Activated CD8-positive, alpha-beta memory T cell treated with anti-CD3 and anti-CD28 coated beads for 24 hours (primary cell): ENCODE measurements at regions not wholly inside any gene's neighbourhood (a gene's known extent, or its start where the extent isn't known, plus 50 kb on each side); places are given as distances from the start of the nearest gene placed in this dataset.

ENCODE experiments used
- DNase-seq: peaks from one replicate; pipeline ENCODE4 v3.0.0-alpha.2; 2020

DNA sequence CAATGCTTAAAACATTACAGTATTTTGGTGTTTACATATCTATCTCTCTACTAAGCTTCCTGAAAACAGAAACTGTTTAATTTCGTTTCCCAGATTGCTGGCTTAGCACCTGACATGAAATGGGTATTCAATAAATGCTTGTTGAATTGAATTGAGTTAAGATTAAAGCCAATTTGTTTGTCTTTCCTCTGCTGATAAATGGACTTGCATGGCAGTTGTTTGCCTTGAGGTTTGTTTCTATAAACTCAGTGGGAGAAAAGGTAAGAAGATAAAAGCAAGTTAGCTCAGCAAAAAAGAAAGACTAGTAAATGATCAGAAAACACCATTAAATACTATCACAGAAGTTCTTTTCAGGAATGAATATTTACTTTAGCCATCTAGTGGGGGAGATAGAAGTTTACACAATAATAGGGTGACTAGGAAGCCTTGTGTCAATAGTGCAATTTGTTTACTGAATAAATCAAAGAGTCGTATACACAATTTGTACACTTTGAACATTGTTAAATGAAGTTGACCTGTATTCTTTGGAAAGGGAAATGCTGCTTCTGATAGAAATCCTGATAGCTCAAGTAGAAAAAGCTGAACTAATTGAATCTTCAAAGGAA, 754.5 kb upstream of the FAM98A start:
- DNase-seq = no peak

DNA sequence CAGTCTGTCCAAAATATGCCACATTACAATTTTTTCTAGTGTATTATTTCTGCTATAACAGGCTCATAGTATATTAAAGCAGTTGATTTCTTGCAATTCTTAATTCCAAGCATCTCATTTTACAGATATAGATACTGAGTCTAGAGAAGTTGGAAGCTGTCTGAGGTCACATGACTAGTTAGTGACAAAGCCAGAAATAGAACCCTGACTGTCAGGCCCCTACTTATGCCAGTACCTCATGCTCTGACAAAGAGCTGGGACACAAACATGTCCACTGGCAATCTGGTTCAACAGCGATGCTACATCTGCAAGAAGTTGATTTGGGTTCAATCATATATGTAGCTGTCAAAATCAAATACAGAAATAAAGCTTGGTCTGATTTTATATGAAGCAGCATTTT, 750.4 kb upstream of the FAM98A start:
- no peak for DNase-seq

DNA sequence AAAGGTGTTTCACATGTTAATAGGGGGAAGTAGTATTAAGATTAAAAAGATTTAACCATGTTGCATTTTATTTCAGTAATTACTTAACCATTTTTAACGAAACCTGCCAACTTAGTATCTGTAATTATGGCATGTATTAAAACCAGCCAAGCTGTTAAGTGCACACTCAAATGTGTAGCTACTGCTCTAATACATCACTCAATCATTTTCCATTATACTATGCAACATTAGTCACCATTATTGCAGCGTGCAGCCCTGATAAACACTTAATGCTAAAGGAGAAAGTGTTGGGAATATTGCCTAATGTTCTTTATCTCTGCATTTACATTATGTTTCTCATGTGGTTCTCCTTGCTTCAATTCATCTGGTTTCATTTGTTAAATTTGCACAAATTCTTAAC, 745.9 kb upstream of the FAM98A start:
- DNase-seq = no peak

DNA sequence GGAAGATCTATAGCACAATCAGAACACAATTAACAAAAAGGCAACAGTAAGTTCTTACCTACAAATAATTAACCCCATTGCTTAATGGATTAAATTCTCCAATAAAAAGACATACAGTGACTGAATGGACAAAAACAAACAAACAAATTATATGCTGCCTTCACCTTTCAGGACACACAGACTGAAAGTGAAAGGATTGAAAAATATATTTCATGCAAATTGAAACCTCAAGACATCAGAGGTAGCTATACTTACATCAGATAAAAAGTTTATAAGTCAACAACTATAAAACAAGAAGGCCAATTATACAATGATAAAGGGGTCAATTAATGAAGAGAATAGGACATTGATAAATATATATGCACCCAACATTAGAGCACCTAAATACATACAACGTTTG, 741.2 kb upstream of the FAM98A start:
- no peak for DNase-seq

DNA sequence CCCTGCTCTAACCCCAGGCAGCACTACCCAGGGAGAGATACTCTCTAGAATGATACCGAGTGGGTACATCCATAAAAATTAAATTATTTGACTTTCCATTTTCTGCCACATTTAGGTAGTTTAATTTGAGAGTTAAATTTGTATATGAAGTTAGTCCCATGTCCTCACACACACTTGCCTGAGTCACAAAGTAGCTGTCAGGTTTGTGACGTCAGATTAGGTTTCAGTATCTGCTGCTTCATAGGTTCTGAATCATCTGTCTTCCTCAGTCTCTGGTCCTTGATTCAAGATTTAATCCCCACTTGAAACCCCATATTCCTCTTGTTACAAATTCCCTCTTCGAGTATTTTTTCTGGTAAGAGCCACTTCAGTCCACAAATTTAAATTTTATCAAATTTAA, 738.6 kb upstream of the FAM98A start:
- DNase-seq = no peak

DNA sequence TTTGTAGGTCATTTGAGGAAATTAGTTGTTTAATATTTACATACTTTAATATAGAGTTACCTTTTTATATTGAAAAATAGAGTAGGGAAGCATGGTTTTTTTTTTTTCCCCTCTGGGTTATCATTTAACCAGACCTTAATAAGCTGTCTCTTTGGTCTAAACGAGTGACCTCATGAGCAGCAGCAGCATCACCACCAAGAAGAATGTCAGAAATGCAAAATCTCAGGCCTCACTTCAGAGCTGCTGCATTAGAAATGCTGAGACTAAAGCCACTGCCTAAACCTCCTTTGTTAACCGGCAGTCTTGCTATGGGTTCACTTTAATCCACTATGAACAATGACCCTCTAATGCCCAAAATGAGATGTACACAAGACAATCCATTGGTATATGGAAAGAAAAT, 733.7 kb upstream of the FAM98A start:
- no peak for DNase-seq

DNA sequence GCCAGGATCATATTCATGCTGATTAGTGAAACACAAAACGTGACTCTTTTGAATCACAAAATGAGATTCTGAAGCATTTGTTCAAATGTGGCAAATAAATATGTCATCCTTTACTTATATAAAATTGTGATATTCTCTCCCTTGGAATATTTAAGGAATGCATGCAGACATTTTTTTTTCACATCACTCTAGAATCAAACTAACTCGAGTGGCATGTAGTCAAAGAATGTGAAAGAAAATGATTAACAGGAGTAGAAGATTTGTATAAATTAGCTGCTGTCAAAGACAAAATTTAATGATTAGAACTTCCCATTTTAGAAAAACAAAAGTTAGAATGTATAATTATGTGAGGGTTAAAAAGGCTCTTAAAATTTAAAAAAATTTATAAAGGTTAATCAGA, 721.0 kb upstream of the FAM98A start:
- DNase-seq = no peak

DNA sequence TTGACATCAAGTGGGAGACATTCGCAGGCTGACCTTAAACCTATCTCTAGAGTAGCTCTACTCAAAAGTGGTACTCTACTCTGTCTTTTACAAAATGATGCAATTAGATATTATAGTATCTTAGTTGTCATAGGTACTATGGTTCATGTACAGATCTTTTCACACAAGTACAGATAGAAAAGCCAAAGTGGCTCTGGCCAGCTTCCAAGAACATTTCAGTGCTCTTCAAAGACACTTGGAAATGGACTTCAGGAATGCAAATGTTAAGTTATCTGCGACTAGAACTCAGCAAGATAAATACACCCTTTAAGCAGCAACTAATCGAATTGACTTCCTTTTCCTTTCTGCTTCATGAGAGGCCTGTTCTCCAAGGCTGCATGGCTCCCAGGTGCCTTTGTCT, 718.7 kb upstream of the FAM98A start:
- DNase-seq = no peak

DNA sequence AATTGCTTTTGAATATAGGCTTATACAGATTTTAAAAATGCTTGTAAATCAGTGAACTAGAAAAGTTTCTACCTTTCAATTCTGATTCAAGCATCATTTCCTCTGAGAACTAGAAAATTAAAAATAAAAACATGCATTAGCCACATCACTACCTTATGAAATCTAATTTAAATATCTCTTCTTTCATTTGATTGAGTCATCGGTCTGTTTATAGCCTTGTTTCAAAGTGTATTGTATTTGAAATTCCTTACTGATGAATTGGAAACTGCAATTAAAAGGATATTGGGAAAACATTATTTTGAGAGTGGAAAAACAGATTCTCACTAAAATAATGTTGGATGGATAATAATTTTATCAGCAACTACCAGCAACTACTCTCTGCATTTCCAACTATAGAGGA, 717.7 kb upstream of the FAM98A start:
- no peak for DNase-seq

DNA sequence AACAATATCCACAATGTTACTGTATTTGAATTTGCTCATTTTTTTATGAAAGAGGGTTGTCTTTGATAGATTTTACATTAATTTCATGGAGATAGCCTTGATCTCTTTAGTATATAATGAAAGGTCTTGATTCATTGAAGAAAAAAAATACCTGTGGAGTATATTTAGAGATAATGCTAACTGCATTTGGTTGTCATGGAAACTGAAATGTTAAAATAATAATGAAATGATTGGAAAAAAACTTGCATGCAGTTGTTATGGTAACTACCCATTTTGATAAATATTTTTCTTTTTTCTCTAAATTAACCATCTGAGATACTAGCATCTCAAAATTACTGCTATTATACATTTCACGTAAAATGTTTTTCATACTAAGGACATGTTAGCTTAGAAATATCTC, 712.7 kb upstream of the FAM98A start:
- DNase-seq = no peak

DNA sequence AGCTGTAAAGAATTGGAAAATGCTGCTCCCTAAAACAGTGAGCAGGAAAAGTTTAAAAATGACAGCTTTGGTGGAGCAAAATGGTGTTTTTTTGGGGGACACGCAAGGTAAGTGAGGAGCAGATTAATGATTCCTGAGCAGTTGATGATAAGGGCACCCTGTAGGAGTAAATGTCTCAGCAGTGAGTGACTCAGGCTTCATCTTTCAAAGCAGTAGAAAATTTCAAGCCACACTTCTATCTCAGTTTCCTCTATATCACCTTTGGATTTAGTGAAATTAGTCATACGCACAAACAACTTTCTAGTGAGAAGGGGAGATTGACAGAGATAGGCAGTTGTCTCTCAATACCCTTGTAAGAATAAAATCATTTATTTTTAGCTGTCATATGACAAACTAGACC, 709.0 kb upstream of the FAM98A start:
- no peak for DNase-seq

DNA sequence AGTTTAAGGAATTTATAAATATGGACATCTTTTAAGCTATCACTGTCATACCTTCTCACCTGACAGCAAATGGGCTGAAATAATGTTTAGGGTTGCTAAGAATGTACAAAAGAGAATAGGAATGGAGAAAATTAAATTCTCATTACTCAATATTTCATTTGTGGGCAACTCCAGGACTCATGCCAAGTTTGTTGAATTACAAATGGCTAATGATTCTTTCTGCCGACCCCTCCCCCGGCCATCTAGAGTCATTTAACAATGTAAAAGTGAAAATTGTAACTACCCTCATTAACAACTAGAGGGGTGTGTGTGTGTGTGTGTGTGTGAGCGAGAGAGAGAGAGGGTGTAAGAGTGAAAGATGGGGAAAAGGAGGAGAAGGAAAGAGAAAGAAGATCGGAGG, 708.5 kb upstream of the FAM98A start:
- no peak for DNase-seq

DNA sequence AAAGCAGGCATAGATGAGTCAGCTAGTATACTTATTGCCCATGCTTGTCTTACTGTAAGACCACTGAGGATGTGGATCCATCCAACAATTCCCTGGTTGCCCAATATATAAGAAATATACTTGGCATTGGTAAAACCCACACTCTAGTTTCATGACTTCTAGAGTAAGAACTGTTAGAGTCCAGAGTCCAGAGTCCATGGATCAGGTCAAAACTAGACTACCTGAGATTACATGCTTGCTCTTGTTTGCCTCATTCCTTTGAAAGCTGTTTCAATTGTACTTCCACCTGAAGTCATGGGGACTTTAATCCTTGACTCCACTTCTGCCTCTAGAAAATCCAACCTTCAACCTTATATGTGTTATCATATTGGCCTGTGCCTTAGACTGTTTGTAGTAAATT, 707.6 kb upstream of the FAM98A start:
- no peak for DNase-seq

DNA sequence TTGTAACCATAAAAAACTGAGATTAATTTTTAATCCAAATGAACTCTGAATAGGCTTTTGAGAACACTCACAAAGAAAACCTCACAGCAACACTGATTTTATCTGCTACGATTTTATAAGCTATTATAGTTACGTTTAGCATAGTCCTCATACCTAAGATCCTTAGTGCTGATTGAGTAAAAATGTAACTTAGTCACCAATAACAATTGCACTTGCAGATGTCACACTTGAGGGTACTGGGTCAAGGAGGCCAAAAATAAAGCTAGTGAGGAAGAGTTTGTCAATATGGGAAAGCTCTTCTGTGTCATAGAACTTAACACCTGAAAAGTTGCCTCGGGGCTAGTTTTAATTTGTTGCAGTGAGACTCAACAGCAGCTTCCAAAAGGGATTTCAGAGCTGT, 706.5 kb upstream of the FAM98A start:
- DNase-seq = no peak

DNA sequence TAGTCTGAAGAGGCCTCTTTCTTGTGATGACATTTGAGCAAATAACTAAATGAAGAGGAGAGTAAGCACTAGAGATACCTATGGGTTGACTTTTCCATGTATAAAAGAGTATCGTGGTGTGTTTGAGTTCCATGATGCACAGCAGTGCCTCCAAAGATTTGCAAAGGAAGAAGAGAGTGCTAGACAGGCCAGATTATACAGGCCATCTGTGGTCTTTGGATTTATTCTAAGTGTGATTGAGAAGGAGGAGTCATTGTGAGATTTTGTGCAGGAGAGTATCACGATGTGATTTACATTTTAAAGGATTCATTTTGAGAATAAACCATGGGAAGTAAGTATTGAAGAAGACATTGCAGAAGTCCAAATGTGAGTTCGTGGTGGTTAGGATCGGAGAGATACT, 695.9 kb upstream of the FAM98A start:
- no peak for DNase-seq

DNA sequence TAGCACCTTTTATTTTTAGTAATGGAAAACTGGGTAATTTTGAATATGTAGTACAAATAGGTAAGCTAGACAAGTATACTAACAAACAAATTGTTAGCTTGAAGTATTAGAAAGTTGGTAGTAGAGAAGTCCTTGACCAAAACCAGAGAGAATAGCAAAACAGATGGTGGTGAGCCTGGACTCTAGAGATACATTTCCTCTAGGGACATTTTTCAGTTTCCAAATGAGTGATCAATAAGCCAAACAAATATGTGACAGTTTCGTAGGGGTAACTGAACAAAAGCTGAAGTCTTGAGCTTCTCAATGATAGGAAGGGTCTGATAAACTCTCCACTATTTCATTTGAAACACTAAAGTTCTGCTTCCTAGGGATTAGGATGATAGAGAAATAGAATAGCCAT, 692.0 kb upstream of the FAM98A start:
- no peak for DNase-seq

DNA sequence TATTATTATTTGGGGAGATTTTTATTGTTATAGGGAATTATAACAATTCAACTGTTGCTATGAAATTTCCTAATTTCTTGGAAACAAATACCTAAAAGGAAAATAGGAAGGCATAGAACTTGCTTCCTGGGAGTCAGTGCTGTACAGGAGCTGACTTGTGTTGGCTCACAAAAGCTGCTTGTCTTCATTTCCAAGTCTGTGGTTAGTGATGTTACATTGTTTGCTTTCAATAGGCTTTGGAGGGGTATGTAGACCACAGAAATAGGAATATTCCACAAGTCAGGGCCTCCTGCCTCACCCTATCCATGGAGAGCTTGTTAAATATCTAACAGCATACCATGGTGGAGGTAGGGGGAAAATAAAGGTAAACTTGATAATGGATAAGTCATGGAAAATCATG, 688.9 kb upstream of the FAM98A start:
- DNase-seq = no peak

DNA sequence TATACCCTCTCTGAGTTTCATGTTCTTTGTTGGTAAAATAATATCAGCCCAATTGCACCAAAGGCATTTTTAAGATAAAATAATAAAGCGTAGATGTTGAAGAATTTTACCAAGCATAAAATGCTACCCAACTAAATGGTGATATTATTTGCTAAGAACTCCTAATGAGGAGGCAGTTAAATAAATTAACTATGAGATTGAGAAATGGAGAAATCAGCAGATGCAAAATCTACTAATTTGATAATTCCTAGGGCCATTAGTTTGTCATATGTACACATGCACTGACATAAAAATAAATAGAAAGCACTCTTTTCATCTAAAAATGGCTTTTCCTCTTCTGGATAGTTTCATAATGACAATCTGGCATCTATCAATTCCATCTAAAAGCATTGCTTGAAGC, 681.5 kb upstream of the FAM98A start:
- no peak for DNase-seq

DNA sequence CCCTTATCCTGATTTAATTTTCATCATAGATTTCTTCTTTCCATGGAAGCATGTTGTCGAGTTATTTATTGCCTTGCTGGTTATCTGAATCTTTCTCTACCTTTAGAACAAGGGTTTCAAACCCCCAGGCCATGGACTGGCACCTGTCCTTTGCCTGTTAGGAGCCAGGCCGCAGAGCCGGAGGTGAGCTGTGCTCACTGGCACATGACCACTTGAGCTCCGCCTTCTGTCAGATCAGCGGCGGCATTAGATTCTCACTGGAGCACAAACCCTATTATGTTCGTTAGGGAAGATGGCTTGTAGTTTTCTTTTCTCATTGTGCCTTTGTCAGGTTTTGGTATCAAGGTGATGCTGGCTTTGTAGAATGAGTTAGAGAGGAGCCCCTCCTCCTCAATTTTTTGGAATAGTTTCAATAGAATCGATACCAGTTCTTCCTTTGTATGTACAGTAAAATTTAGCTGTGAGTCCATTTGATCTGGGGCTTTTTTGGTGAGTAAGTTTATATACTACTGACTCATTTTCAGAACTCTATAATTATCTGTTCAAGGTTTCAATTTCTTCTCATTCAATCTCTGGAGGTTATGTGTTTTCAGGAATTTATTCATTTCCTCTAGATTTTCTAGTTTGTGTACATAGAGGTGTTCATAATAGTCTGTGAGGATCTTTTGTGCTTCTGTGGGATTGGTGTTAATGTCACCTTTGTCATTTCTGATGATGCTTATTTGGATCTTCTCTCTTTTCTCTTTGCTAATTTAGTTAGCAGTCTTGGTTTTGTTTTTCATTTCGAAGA, 668.0 kb upstream of the FAM98A start:
- DNase-seq = no peak

DNA sequence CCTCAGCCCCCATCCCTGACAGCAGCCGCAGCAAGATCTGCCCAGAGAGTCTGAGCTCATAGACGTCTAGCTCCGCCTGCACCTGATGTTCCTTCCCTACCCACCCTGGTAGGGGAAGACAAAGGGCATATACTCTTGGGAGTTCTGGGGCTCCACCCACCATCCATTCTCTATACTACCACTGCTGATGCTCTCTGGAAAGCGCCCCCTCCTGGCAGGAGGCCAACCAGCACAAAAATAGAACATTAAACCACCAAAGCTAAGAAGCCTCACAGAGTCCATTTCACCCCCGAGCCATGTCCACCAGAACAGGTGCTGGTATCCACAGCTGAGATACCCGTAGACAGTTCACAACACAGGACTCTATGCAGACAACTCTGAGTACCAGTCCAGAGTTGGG, 662.6 kb upstream of the FAM98A start:
- DNase-seq = no peak

DNA sequence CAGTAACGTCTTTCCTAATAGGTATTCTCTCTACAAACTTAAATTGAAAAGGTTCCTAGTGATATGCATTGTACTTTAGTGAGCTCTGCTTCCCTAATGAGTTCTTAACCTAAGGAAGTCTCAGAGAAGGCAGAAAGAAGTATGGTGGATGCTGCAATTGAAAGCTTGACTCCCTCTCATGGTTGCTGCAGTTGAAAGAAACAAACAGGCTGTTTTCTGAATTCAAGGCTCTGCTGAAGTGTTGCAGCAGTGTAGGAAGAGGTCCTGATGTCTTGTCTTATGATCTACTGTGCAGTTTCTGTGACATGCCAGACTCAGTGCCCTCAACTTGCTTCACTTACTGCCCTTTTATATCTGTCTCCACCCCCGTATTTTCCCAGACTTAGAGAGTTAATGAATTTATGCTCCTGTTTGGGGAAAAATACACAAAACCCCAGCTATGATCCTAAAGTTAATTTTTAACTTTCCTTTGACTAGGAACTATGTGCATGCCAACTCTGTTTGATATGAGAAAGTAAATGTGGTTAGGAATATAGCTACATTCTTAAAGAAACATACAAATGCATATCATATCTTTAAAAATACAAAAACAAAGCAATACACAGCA, 655.3 kb upstream of the FAM98A start:
- DNase-seq = no peak

DNA sequence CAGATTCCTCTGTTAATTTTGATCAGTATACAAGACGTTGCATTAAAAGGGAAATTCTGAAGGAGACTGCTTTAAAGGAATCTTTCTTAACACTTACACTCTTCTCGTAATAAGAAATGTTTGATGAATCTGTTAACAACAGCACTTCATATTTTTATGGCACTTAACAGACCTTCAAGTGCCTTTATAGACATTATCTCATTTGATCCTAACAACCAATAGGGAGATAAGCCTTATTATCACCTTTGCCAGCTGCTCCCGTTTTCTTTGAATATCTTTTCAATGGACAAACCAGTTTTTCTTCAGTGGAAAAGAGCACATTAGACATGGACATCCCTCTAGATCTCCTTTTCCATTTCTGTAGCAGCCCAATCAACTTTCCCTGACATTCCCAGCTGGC, 653.0 kb upstream of the FAM98A start:
- no peak for DNase-seq

DNA sequence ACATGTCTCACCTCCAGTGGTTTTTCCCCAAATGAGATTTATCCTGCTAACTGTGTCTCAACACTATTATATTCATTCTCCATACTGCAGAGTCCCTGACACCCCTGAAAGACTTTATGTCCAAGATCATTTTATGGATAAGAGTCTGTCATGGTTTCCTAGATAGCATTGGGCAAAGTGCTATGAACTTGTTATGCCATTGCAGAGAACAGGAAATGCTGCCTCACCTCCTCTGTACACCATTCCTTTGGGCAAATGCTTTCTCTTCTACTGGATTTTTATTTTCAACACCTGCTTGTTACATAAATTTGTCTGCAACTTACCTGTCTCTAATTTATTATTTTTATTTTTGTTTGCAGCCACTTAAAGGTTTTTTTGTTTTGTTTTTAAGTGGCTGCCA, 652.5 kb upstream of the FAM98A start:
- no peak for DNase-seq

DNA sequence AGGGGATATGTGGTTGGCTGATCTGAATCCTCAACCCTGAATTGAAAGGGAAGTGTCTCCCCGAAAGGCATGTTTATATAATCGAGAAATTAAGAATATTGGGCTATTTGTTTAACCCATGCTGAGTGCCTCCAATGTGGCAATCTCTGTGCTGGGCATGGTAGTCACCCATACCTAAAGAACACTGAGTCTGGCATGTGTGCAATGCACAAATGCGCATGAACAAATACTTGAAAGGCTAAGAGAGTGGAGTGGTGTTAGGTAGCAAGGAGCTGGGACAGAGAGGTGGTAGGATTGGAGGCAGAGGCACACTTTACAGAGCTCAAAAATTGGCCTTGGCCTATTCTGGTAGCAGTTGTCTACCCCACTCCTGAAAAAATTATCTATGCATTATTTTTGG, 645.1 kb upstream of the FAM98A start:
- no peak for DNase-seq

DNA sequence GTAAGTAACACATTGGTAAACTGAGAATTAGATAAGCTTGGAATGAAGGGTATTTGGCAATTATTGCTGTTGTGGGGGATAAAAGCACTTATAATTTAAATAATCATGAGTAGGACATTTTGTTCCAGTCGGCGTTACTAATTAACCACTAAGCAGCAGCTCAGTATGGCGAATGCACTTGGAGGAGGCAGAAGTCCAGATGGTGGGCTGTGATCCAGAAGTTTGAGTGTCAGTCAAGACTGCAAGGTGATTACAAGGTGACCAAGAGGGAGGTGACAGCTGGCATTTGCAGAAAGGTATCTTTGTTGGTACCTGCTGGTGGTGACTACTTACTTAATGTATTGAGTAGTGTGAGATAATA, 643.6 kb upstream of the FAM98A start:
- no peak for DNase-seq
